Adrenal gland (tissue), 5 donors: ENCODE measurements at regions not wholly inside any gene's neighbourhood (a gene's known extent, or its start where the extent isn't known, plus 50 kb on each side); places are given as distances from the start of the nearest gene placed in this dataset.

Experiments
- CTCF ChIP-seq, 6 experiments: fragments of 450-650 bp in 4 of 6; fragments of 200-600 bp in 2 of 6; sonication (generic) in 1 of 6; IDR thresholded peaks; 1 replicate in 5 of 6; 2 replicates in 1 of 6; pipeline versions ENCODE4 v1.5.1 to v1.8.0; 2016 to 2021; ENCODE audit warnings: antibody characterized with exemption in 6 of 6, mild to moderate bottlenecking in 2 of 6, moderate library complexity in 1 of 6
- POLR2A ChIP-seq, 2 donors: fragments of 450-650 bp; IDR thresholded peaks; one replicate each; pipeline ENCODE4 v1.6.1; 2017; ENCODE audit warnings: antibody characterized with exemption in 2 of 2, mild to moderate bottlenecking in 2 of 2, moderate library complexity in 1 of 2
- donor health status: DM: no; HTN: no; CAD: no.

GRCh38 chr10:9670911-9671310, 1346.8 kb upstream of the CELF2 start:
- TF ChIP-seq POLR2A (IDR thresholded peaks at IDR 0.05) (no peak), CTCF (IDR thresholded peaks at IDR 0.05) (no peak)
